Mucosa of descending colon (tissue), 3 donors: ENCODE measurements at regions not wholly inside any gene's neighbourhood (a gene's known extent, or its start where the extent isn't known, plus 50 kb on each side); places are given as distances from the start of the nearest gene placed in this dataset.

Source experiments
- ATAC-seq: fragments of 200-7000 bp; cut with Tn5 transposase; one replicate; pipeline ENCODE4 v1.9.1; 2020; ENCODE audit warnings: mild to moderate bottlenecking, moderate library complexity
- DNase-seq, 3 donors: peaks; one replicate each; pipeline ENCODE4 v3.0.0-alpha.2; 2020
- H3K36me3 ChIP-seq: fragments of 200-600 bp; one replicate; pipeline ENCODE4 v1.8.0; 2021; ENCODE audit warnings: low read depth, mild to moderate bottlenecking
- H3K4me1 ChIP-seq: fragments of 200-600 bp; one replicate; pipeline ENCODE4 v1.8.0; 2021; ENCODE audit warnings: low read depth, mild to moderate bottlenecking
- H3K4me3 ChIP-seq: fragments of 200-600 bp; one replicate; pipeline ENCODE4 v1.8.0; 2021; ENCODE audit warnings: mild to moderate bottlenecking
- H3K9me3 ChIP-seq: fragments of 200-600 bp; one replicate; pipeline ENCODE4 v1.8.0; 2021; ENCODE audit warnings: mild to moderate bottlenecking
- intact Hi-C, 2 donors: fragments of 100-400 bp; cut with DNase I in 1 of 2; cut with micrococcal nuclease in 1 of 2; formaldehyde crosslinking; loops; one replicate each; pipeline versions ENCODE4 v1.11.0 to v1.11.1; 2022; cut with DNase I, micrococcal nuclease
- TF ChIP-seq, protein P1 (sequence below): fragments of 200-600 bp; IDR thresholded peaks from one replicate; pipeline ENCODE4 v1.8.0; 2022; ENCODE audit warnings: antibody characterized with exemption, mild to moderate bottlenecking
- donor health status: DM: no; HTN: no; CAD: no; lungs with moderate emphysema.
- donor health status: DM: no; HTN: no; CAD: no.
- donor health status: DM: no; HTN: yes; CAD: no.

DNA sequence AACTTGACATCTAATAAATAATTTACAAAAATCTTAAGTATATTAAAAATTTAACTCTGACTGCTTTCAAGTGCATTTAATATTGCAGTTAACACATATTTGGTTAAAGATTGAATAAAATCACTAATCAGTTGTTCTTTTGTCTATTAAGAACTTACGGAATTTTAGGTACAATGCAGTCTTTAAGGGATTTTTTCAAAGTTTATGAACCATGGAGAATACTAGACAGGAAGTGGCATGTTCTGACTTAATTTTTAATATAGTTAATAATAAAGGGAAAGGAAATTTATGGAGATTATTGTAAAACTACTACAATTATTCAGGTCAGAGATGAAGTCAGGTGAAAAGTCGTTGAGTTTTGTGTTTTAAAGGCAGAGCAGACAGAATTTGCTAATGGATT is 240.9 kb downstream of the CALCRL start:
- no peak for ATAC-seq
- intact Hi-C loops: no loop called here
- H3K4me1 ChIP-seq: no peaks in the 10 kb centered on the region
- no peaks in the 10 kb centered on the region for H3K36me3 ChIP-seq
- no peak for DNase-seq
- no peak overlapping the region for H3K4me3 ChIP-seq
- H3K9me3 ChIP-seq: no peaks in the 10 kb centered on the region
- TF ChIP-seq, protein P1, sequence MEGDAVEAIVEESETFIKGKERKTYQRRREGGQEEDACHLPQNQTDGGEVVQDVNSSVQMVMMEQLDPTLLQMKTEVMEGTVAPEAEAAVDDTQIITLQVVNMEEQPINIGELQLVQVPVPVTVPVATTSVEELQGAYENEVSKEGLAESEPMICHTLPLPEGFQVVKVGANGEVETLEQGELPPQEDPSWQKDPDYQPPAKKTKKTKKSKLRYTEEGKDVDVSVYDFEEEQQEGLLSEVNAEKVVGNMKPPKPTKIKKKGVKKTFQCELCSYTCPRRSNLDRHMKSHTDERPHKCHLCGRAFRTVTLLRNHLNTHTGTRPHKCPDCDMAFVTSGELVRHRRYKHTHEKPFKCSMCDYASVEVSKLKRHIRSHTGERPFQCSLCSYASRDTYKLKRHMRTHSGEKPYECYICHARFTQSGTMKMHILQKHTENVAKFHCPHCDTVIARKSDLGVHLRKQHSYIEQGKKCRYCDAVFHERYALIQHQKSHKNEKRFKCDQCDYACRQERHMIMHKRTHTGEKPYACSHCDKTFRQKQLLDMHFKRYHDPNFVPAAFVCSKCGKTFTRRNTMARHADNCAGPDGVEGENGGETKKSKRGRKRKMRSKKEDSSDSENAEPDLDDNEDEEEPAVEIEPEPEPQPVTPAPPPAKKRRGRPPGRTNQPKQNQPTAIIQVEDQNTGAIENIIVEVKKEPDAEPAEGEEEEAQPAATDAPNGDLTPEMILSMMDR: no peak

DNA sequence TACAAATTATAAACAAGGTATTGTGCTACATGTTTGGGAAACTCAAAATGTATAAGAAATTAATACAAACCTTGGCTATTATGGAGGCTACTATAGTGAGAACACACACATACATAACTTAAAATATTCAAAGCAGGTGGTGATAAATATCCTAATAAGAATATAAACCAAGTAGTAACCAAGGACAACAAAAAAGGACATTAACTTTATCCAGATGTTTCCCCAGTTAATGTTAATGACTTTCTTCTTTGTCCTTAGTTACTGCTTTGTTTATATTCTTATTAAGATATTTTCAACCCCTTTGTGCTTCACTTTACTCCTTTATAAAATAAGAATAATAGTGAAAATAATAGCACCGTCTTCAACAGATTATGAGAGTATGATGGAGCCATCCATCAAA is 241.6 kb downstream of the CALCRL start:
- no peaks in the 10 kb centered on the region for H3K36me3 ChIP-seq
- no peaks in the 10 kb centered on the region for H3K9me3 ChIP-seq
- intact Hi-C loops: no loop called here
- no peaks in the 10 kb centered on the region for H3K4me1 ChIP-seq
- ATAC-seq (no peak), DNase-seq (no peak)
- TF ChIP-seq, protein P1: no peak
- no peak overlapping the region for H3K4me3 ChIP-seq

DNA sequence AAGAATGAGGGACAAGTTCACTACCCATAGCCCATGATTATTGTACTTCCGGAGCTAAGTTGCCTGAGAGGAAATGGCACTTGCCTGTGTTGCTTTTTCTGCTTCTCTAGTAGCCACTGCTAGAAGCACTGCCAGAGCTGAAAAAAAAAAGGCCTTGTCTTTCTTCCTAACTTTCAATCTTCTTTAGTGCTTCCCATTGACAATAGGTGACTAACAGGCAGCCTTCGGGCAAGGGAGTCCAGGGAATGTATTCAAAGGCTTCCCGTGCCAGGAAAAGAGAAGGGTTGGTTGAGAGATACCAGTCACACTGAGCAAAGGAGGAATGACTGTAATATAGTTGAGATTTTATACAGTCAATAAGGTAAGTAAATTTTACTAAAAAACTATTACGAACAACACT is 242.0 kb downstream of the CALCRL start:
- ATAC-seq (no peak), DNase-seq (no peak)
- Histone ChIP-seq H3K9me3 (no peaks in the 10 kb centered on the region), H3K36me3 (no peaks in the 10 kb centered on the region), H3K4me1 (no peaks in the 10 kb centered on the region), H3K4me3 (no peak overlapping the region)
- intact Hi-C loops: no loop called here
- TF ChIP-seq, protein P1: no peak

DNA sequence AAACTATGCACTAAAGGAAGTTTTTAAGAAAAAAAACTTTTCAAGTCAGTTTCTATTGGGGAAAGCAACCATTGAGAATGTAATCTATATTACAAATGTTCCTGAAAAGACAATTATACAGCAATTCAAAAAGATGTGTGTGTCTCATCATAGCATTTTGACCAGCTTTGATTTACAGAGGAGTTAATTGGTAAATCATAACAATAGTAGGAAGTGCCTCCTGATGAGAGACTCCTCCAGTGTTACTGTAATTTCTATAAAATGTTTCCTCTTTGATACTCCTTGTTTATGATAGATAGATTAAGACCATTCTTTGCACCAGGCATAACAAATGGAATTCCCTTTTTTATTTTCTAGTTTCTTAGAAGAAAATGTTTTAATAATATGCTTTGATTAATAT is 249.9 kb downstream of the CALCRL start:
- intact Hi-C loops: no loop called here
- ATAC-seq (no peak), DNase-seq (no peak)
- no peaks in the 10 kb centered on the region for H3K36me3 ChIP-seq
- H3K4me3 ChIP-seq: no peak overlapping the region
- TF ChIP-seq, protein P1: no peak
- H3K9me3 ChIP-seq: no peaks in the 10 kb centered on the region
- H3K4me1 ChIP-seq: no peaks in the 10 kb centered on the region

DNA sequence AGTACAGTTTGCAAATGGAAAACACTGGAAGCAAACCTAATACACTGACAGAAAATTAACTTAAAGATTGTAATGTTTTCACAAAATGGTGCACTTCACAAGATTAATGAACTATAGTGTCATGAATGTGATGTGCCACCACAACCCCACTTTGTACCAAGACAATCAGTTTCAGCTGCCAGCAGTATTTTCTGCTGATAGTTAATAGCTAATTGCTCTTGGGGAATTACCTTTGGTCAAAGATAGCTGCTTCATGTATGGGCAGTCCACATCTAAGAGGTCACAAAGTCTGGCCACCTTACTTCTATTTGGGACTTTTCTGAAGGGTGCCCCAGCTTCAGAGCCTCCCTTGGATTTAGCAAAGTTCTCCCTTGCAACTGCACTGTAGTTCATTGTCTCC is 254.0 kb downstream of the CALCRL start:
- no peak for ATAC-seq

More for the DNA sequence above, 254.0 kb downstream of the CALCRL start:
- no peaks in the 10 kb centered on the region for H3K36me3 ChIP-seq
- H3K9me3 ChIP-seq: no peaks in the 10 kb centered on the region
- no peak for DNase-seq
- TF ChIP-seq, protein P1: no peak
- H3K4me1 ChIP-seq: no peaks in the 10 kb centered on the region
- intact Hi-C loops: no loop called here
- H3K4me3 ChIP-seq: no peak overlapping the region
